ENCODE measurements at regions not wholly inside any gene's neighbourhood (a gene's known extent, or its start where the extent isn't known, plus 50 kb on each side); places are given as distances from the start of the nearest gene placed in this dataset.
"Not testable (repeated sequence)": the region's sequence is repeated elsewhere in the genome, so short reads cannot be mapped to it uniquely, and the experiment has no call there.

GRCh38 chr2:89305623-89306022 is 614.1 kb downstream of the RPIA start:
- not testable (repeated sequence) for DNase-seq (ENCODE audit: low read depth)

DNA sequence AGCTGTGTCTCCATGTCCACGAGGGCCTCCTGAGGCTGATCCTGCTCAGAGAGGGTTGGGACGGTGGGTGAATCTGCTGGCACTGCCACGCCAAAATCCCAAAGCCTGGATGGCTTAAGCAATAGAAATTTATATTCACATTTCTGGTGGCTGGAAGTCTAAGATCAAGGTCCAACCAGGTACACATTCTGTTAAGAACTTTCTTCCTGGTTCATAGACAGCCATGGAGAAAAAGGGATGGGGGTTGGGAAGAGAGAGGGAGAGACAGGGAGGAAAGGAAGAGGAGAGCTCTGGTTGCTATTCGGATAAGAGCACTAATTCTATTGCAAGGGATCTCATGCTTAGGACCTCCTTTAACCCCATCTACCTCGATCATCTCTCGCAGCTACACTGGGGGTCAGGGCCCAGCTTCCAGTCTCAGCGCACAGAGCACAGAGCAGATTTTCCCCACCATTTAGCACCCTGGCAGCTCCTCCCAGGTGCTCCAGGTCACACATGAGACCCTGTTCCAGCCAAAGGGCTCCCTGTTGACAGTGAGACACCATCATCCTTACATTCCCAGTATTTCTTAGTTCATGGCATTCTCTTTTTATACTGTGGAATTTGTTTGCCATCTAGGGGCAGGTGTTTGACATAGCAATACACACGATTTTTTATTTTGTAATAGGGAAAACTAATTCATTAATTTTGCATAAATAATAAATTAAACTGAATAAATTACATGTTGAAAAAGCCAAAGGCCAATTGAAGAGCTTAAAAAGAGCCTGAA is 615.6 kb downstream of the RPIA start:
- DNase-seq (ENCODE audit: low read depth), result not testable (repeated sequence)

GRCh38 chr2:89318990-89319389 is 627.5 kb downstream of the RPIA start:
- not testable (repeated sequence) for DNase-seq (ENCODE audit: low read depth)

GRCh38 chr2:89325894-89326293 is 634.4 kb downstream of the RPIA start:
- DNase-seq (ENCODE audit: low read depth), result not testable (repeated sequence)

- DNase-seq (ENCODE audit: low read depth), result not testable (repeated sequence)
Measured at GRCh38 chr2:89326455-89326854, 635.0 kb downstream of the RPIA start.

- DNase-seq (ENCODE audit: low read depth), result not testable (repeated sequence)
Measured at GRCh38 chr2:89328790-89329189, 637.3 kb downstream of the RPIA start.

Measured in activated T-cell treated with anti-CD3 and anti-CD28 coated beads for 48 hours (primary cell).